ENCODE measurements at regions not wholly inside any gene's neighbourhood (a gene's known extent, or its start where the extent isn't known, plus 50 kb on each side); places are given as distances from the start of the nearest gene placed in this dataset.

GRCh38 chr4:106615410-106615945 is 246.9 kb upstream of the GIMD1 start:
- Histone ChIP-seq H3K4me2 (ENCODE audit: low read length) (no peak overlapping the region), H3K9ac (no peak overlapping the region), H3K4me3 (ENCODE audit: low read depth, low read length) (no peak overlapping the region), H3K4me1 (no peaks in the 10 kb centered on the region), H3K36me3 (ENCODE audit: control insufficient read depth, insufficient read depth, low read length) (no peaks in the 10 kb centered on the region), H3K9me3 (ENCODE audit: control insufficient read depth, low read length) (no peaks in the 10 kb centered on the region), H3K27me3 (ENCODE audit: control insufficient read depth, insufficient read depth, low read length) (no peaks in the 10 kb centered on the region), H3K27ac (no peak overlapping the region), H2AFZ (no peak overlapping the region), H3K79me2 (no peaks in the 10 kb centered on the region)
- TF ChIP-seq CTCF (IDR thresholded peaks at IDR 0.05) = no peak

DNA sequence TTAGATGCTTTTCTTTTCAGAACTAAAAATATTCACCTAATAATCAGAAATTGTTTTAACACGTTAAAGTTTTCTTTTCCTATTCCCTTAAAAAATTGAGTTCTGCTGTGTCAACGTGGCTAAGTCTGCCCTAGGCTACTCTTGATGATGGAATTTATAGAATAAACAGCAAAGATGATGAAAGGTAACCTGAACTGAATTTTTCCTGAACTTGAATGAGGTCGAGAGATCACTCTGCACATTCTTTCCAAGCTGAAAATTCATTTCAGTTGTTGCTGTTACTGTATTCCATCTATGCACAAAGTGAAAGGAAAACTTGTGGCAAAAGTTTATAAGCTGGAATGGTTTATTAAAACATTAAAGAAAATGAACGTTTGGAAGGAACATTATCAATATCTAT is 245.9 kb upstream of the GIMD1 start:
- no peak for TF ChIP-seq CTCF (IDR thresholded peaks at IDR 0.05)
- no peaks in the 10 kb centered on the region for H3K79me2 ChIP-seq
- no peak overlapping the region for H3K9ac ChIP-seq
- H3K9me3 ChIP-seq (ENCODE audit: control insufficient read depth, low read length) = no peaks in the 10 kb centered on the region
- no peaks in the 10 kb centered on the region for H3K36me3 ChIP-seq (ENCODE audit: control insufficient read depth, insufficient read depth, low read length)
- no peaks in the 10 kb centered on the region for H3K4me1 ChIP-seq
- H3K27me3 ChIP-seq (ENCODE audit: control insufficient read depth, insufficient read depth, low read length) = no peaks in the 10 kb centered on the region
- no peak overlapping the region for H3K4me2 ChIP-seq (ENCODE audit: low read length)
- no peak overlapping the region for H3K4me3 ChIP-seq (ENCODE audit: low read depth, low read length)
- H3K27ac ChIP-seq = no peak overlapping the region
- no peak overlapping the region for H2AFZ ChIP-seq

GRCh38 chr4:106609917-106610316 is 241.3 kb upstream of the GIMD1 start:
- H3K36me3 ChIP-seq (ENCODE audit: control insufficient read depth, insufficient read depth, low read length) = no peaks in the 10 kb centered on the region
- H3K9ac ChIP-seq = no peak overlapping the region
- no peak for TF ChIP-seq CTCF (IDR thresholded peaks at IDR 0.05)

GRCh38 chr4:106607558-106607957 is 239.0 kb upstream of the GIMD1 start:
- H3K27ac ChIP-seq = no peak overlapping the region
- H2AFZ ChIP-seq = no peak overlapping the region
- H3K36me3 ChIP-seq (ENCODE audit: control insufficient read depth, insufficient read depth, low read length) = no peaks in the 10 kb centered on the region
- no peak for TF ChIP-seq CTCF (IDR thresholded peaks at IDR 0.05)
- H3K4me2 ChIP-seq (ENCODE audit: low read length) = no peak overlapping the region
- no peaks in the 10 kb centered on the region for H3K9me3 ChIP-seq (ENCODE audit: control insufficient read depth, low read length)
- H3K4me3 ChIP-seq (ENCODE audit: low read depth, low read length) = no peak overlapping the region
- no peak overlapping the region for H3K9ac ChIP-seq
- H3K4me1 ChIP-seq = no peaks in the 10 kb centered on the region
- no peaks in the 10 kb centered on the region for H3K27me3 ChIP-seq (ENCODE audit: control insufficient read depth, insufficient read depth, low read length)
- H3K79me2 ChIP-seq = no peaks in the 10 kb centered on the region

More at GRCh38 chr4:106609917-106610316, 241.3 kb upstream of the GIMD1 start:
- no peaks in the 10 kb centered on the region for H3K4me1 ChIP-seq
- no peaks in the 10 kb centered on the region for H3K27me3 ChIP-seq (ENCODE audit: control insufficient read depth, insufficient read depth, low read length)
- H2AFZ ChIP-seq = no peak overlapping the region
- H3K4me3 ChIP-seq (ENCODE audit: low read depth, low read length) = no peak overlapping the region
- no peak overlapping the region for H3K4me2 ChIP-seq (ENCODE audit: low read length)
- no peaks in the 10 kb centered on the region for H3K9me3 ChIP-seq (ENCODE audit: control insufficient read depth, low read length)
- no peak overlapping the region for H3K27ac ChIP-seq
- no peaks in the 10 kb centered on the region for H3K79me2 ChIP-seq

- Histone ChIP-seq H3K9ac (no peak overlapping the region), H3K27ac (no peak overlapping the region), H2AFZ (no peak overlapping the region), H3K36me3 (ENCODE audit: control insufficient read depth, insufficient read depth, low read length) (no peaks in the 10 kb centered on the region), H3K27me3 (ENCODE audit: control insufficient read depth, insufficient read depth, low read length) (no peaks in the 10 kb centered on the region), H3K4me1 (no peaks in the 10 kb centered on the region), H3K4me3 (ENCODE audit: low read depth, low read length) (no peak overlapping the region), H3K79me2 (no peaks in the 10 kb centered on the region), H3K9me3 (ENCODE audit: control insufficient read depth, low read length) (no peaks in the 10 kb centered on the region), H3K4me2 (ENCODE audit: low read length) (no peak overlapping the region)
- no peak for TF ChIP-seq CTCF (IDR thresholded peaks at IDR 0.05)
Observed at GRCh38 chr4:106604319-106605051, 235.9 kb upstream of the GIMD1 start.

All from parathyroid adenoma (tissue), 2 donors.